Retinal pigment epithelial cell (primary cell): ENCODE measurements at regions not wholly inside any gene's neighbourhood (a gene's known extent, or its start where the extent isn't known, plus 50 kb on each side); places are given as distances from the start of the nearest gene placed in this dataset.

Experiments used
- DNase-seq: peaks from one replicate; pipeline ENCODE4 v3.0.0-alpha.2; 2010; ENCODE audit warnings: low read depth
- H3K4me3 ChIP-seq: 2 replicates; pipeline ENCODE4 v1.5.1; 2011; ENCODE audit warnings: mild to moderate bottlenecking, low read length, control low read depth, moderate library complexity
- TF ChIP-seq, protein P1 (sequence below): conservative IDR thresholded peaks from 2 replicates; pipeline ENCODE4 v1.5.1; 2011; ENCODE audit warnings: low read depth, low read length, control low read depth, inconsistent platforms

DNA sequence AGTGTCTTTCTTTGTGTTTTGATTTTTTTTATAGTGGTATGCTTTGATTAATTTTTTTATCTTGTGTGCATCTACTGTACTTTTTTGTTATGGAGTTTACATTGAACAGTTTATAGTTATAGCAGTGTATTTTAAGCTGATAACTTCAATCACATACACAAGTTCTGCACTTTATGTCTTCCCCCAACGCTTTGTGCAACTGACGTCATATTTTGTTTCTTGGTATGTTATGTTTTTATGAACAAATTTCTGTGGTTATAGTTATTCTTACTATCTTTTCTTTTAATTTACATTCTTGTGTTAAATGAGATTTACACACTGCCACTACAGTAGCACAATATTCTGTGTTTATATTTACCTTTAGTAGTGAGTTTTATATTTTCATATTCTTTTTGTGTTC is 197.1 kb downstream of the SNAPC1 start:
- no peak for DNase-seq
- TF ChIP-seq, protein P1, sequence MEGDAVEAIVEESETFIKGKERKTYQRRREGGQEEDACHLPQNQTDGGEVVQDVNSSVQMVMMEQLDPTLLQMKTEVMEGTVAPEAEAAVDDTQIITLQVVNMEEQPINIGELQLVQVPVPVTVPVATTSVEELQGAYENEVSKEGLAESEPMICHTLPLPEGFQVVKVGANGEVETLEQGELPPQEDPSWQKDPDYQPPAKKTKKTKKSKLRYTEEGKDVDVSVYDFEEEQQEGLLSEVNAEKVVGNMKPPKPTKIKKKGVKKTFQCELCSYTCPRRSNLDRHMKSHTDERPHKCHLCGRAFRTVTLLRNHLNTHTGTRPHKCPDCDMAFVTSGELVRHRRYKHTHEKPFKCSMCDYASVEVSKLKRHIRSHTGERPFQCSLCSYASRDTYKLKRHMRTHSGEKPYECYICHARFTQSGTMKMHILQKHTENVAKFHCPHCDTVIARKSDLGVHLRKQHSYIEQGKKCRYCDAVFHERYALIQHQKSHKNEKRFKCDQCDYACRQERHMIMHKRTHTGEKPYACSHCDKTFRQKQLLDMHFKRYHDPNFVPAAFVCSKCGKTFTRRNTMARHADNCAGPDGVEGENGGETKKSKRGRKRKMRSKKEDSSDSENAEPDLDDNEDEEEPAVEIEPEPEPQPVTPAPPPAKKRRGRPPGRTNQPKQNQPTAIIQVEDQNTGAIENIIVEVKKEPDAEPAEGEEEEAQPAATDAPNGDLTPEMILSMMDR, result no peak
- H3K4me3 ChIP-seq, result no peak overlapping the region

DNA sequence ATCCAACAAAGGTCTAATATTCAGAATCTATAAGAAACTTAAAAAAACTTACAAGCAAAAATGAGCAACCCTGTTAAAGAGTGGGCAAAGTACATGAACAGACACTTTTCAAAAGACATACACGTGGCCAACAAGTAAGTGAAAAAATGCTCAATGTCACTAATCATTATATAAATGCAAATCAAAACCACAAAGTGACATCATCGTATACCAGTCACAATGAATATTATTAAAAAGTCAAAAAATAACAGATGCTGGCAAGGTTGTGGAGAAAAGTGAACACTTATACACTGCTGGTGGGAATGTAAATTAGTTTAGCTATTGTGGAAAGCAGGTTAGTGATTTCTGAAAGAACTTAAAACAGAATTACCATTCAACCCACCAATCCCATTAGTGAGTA is 199.1 kb downstream of the SNAPC1 start:
- H3K4me3 ChIP-seq, result no peak overlapping the region
- TF ChIP-seq, protein P1, result no peak
- no peak for DNase-seq

DNA sequence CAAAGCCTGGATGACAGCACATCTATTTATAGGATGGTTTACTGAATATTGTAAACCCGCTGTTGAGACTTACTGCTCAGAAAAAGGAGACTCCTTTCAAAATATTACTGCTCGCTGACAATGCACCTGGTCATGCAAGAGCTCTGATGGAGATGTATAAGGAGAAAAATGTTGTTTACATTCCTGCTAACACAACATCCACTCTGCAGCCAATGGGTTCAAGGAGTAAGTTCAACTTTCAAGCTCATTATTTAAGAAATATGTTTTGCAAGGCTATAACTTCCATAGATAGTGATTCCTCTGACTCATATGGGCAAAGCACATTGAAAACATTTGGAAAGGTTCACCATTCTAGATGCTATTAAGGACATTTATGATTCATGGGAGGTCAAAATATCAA is 201.7 kb downstream of the SNAPC1 start:
- TF ChIP-seq, protein P1, result no peak
- H3K4me3 ChIP-seq, result no peak overlapping the region
- DNase-seq, result no peak

DNA sequence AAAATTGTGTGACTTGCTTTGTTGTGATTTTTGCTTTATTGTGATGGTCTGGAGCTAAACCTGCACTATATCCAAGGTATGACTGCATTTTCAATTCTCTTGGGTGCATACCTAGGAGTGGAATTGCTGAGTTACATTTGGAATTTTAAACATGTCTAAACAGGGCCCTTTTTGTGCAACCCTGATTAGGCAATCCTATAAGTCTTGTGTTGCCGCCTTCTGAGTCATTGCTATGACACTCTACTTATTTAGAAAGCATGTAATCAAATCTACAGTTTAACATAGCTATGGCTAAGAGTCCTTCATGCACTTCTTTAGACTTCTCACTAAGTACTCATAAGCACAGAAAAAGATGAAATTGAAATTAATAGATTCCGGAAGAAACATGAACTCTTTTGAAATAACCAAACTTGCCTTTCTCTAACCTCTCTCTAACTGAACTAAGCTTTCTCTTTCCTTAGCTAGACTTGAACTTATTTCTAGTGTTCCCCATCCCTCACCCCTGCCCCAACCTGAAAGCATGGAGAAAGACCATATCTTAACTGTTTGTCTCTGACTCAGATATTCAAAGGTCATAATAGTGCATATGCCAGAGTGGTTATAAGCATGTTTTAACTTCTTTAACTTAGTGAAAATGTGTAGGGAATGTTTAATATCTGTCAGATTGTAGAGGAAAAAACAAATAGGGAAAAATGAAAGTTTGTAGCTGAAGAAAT is 203.0 kb downstream of the SNAPC1 start:
- DNase-seq, result peak; percentile 81
- TF ChIP-seq, protein P1, result no peak
- H3K4me3 ChIP-seq, result no peak overlapping the region

DNA sequence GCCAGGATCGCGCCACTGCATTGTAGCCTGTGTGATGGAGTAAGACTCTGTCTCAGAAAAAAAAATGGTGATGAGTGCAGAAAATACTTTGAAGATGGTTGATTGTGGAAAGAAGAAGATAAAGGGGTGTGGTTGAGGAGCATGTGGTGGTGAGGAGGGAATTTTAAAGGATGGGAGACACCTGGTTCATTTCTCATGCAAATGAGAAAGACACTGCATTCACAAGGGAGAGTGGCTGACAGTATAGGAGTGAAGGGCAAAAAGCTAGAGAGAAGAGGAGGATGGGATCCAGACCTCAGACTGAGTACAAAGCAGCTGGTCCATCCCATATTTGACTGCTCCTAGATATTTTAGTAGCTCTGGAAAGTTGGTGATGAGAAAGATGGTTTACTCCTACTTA is 206.0 kb downstream of the SNAPC1 start:
- no peak for DNase-seq
- TF ChIP-seq, protein P1, result no peak
- no peak overlapping the region for H3K4me3 ChIP-seq

DNA sequence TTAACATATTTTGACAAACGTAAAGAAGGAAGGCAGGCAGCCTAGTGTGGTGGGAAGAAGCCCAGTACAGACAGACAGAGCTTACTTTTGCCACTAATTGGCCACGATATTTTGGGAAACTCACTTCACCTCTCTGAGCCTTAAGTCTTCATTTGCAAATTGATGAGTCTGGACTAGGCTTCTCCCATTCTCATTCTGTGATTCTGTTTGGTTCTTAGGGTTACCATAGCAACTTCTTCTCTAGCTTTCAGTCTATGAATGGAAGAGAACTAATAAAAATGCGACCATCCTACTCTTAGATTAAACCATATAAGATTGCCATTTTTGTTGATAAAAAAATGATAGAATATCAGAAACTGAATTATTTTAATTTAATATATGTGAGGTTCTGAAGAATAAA is 210.5 kb downstream of the SNAPC1 start:
- no peak overlapping the region for H3K4me3 ChIP-seq
- no peak for DNase-seq

DNA sequence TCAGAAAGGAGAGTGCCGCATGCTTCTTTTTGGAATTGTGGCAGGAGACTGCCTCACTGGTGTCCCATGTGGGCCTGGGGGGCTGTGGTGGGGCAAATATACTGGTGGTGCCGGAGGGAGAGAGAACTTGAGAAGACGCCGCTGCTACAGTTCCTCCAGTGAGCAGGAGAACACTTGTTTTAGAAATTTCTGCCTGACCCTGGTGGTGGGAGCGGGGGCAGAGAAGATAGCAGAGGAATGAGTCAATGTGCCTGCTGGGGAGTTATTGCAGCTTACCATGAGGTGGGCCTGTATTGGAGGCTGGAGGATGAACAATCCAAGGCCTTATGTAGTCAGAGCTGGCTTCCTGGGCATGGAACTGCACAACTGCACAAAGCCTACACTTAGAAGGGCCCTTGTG is 211.8 kb downstream of the SNAPC1 start:
- no peak overlapping the region for H3K4me3 ChIP-seq
- DNase-seq, result no peak
- TF ChIP-seq, protein P1, result no peak

More for the DNA sequence above, 210.5 kb downstream of the SNAPC1 start:
- TF ChIP-seq, protein P1, result no peak
